Right lobe of liver (tissue), 6 donors: ENCODE measurements at regions not wholly inside any gene's neighbourhood (a gene's known extent, or its start where the extent isn't known, plus 50 kb on each side); places are given as distances from the start of the nearest gene placed in this dataset.

ENCODE experiments used
- ATAC-seq, 4 donors: fragments of 200-7000 bp; cut with Tn5 transposase; one replicate each; pipeline ENCODE4 v1.9.1; 2020; ENCODE audit warnings: mild to moderate bottlenecking in 4 of 4, moderate library complexity in 4 of 4
- DNase-seq, 3 donors: peaks; one replicate each; pipeline ENCODE4 v3.0.0-alpha.2; 2020
- H3K27ac ChIP-seq, 3 donors: fragments of 200-600 bp; one replicate each; pipeline ENCODE4 v1.8.0; 2022
- H3K27me3 ChIP-seq, 2 donors: fragments of 200-600 bp; one replicate each; pipeline ENCODE4 v1.8.0; 2022
- H3K36me3 ChIP-seq, 4 donors: fragments of 200-600 bp; sonication (generic) in 1 of 4; one replicate each; pipeline versions ENCODE4 v1.5.1 to v1.8.0; 2017 to 2022; ENCODE audit warnings: control low read depth in 1 of 4
- H3K4me1 ChIP-seq, 4 donors: fragments of 200-600 bp; sonication (generic) in 1 of 4; one replicate each; pipeline versions ENCODE4 v1.5.1 to v1.8.0; 2017 to 2022; ENCODE audit warnings: control low read depth in 1 of 4
- H3K4me3 ChIP-seq, 3 donors: fragments of 200-600 bp; one replicate each; pipeline ENCODE4 v1.8.0; 2022
- H3K9me3 ChIP-seq, 4 donors: fragments of 200-600 bp; sonication (generic) in 1 of 4; one replicate each; pipeline versions ENCODE4 v1.5.1 to v1.8.0; 2017 to 2022; ENCODE audit warnings: control low read depth in 1 of 4
- CTCF ChIP-seq, 4 donors: fragments of 200-600 bp in 3 of 4; fragments of 450-650 bp in 1 of 4; IDR thresholded peaks; one replicate each; pipeline versions ENCODE4 v1.5.1 to v1.8.0; 2016 to 2022; ENCODE audit warnings: antibody characterized with exemption in 4 of 4, mild to moderate bottlenecking in 2 of 4
- POLR2A ChIP-seq: fragments of 450-650 bp; IDR thresholded peaks from one replicate; pipeline ENCODE4 v1.6.1; 2017; ENCODE audit warnings: antibody characterized with exemption, mild to moderate bottlenecking
- WGBS: methylation state at CpG from one replicate; pipeline ENCODE4 v1.1.6; 2018; ENCODE audit warnings: low coverage, low lambda C conversion rate; ENCODE audit not compliant: insufficient coverage; ENCODE audit errors: missing lambda C conversion rate; 5-methylcytosine and 5-hydroxymethylcytosine counted together
- intact Hi-C, 2 donors: fragments of 100-400 bp; cut with DNase I; formaldehyde crosslinking; loops; one replicate each; pipeline versions ENCODE4 v1.11.2 to v1.14.1; 2022
- donor health status: DM: no; HTN: yes; CAD: no.
- donor health status: DM: no; HTN: no; CAD: no.
- donor health status: DM: no; HTN: no; CAD: no.
- donor health status: DM: no; HTN: yes; CAD: no.
- donor health status: DM: no; HTN: yes; CAD: no.

- no peak for ATAC-seq
- intact Hi-C loops = no loop called here
- Histone ChIP-seq H3K27ac (no peak overlapping the region), H3K36me3 (no peaks in the 10 kb centered on the region), H3K9me3 (no peaks in the 10 kb centered on the region), H3K4me3 (no peak overlapping the region), H3K27me3 (no peaks in the 10 kb centered on the region), H3K4me1 (no peaks in the 10 kb centered on the region)
- DNase-seq = no peak
- TF ChIP-seq POLR2A = no peak
- no peak for TF ChIP-seq CTCF (IDR thresholded peaks at IDR 0.05)
- WGBS = 69% methylated on average over 3 of the region's 4 CpGs
These were observed 55.2 kb upstream of the CACNA1A start for GRCh38 chr19:13561461-13561860.

GRCh38 chr19:13557756-13558398 lies 51.6 kb upstream of the CACNA1A start:
- no peak for DNase-seq
- Histone ChIP-seq H3K4me1 (no peaks in the 10 kb centered on the region), H3K36me3 (no peaks in the 10 kb centered on the region), H3K4me3 (no peak overlapping the region), H3K9me3 (no peaks in the 10 kb centered on the region), H3K27me3 (no peaks in the 10 kb centered on the region), H3K27ac (no peak overlapping the region)
- no peak for ATAC-seq
- 33% methylated on average over 7 of the region's 7 CpGs for WGBS
- intact Hi-C loops = no loop called here
- no peak for TF ChIP-seq POLR2A
- TF ChIP-seq CTCF (IDR thresholded peaks at IDR 0.05) = no peak

DNA sequence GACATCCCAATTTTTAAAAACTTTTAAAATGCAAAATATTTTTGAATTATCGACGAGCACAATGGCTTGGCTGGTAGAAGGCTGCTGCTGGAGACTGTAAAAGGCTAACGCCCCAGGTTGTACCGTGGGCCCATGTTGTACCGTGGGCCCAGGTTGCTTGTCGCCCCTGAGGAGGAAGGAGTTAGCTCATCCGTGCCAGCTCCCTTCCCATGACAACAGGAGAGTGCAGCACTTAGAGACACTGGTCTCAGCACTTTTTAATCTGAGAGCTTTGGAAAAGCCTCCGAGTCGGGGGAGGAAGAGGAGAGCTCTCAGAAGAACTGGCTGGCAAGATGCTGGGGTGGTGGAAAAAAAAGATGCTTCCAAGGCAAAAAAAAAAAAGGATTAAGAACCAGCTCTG lies 50.3 kb upstream of the CACNA1A start:
- Histone ChIP-seq H3K36me3 (no peaks in the 10 kb centered on the region), H3K4me1 (no peaks in the 10 kb centered on the region), H3K27me3 (no peaks in the 10 kb centered on the region), H3K4me3 (no peak overlapping the region), H3K27ac (no peak overlapping the region), H3K9me3 (no peaks in the 10 kb centered on the region)
- DNase-seq (no peak), ATAC-seq (no peak)
- TF ChIP-seq POLR2A = no peak
- no peak for TF ChIP-seq CTCF (IDR thresholded peaks at IDR 0.05)
- 44% methylated on average over 9 of the region's 9 CpGs for WGBS
- intact Hi-C loops = no loop called here
